Upper lobe of right lung (tissue), 1 donor: ENCODE measurements at regions not wholly inside any gene's neighbourhood (a gene's known extent, or its start where the extent isn't known, plus 50 kb on each side); places are given as distances from the start of the nearest gene placed in this dataset.

Experiments used
- ATAC-seq: fragments of 200-7000 bp; cut with Tn5 transposase; one replicate; pipeline ENCODE4 v1.9.1; 2020; ENCODE audit warnings: mild to moderate bottlenecking, moderate library complexity
- DNase-seq: peaks from one replicate; pipeline ENCODE4 v3.0.0-alpha.2; 2020
- H3K27ac ChIP-seq: fragments of 200-600 bp; one replicate; pipeline ENCODE4 v1.8.0; 2022
- H3K27me3 ChIP-seq: fragments of 200-600 bp; one replicate; pipeline ENCODE4 v1.8.0; 2022; ENCODE audit warnings: mild to moderate bottlenecking
- H3K36me3 ChIP-seq: fragments of 200-600 bp; one replicate; pipeline ENCODE4 v1.8.0; 2022
- H3K4me1 ChIP-seq: fragments of 200-600 bp; one replicate; pipeline ENCODE4 v1.8.0; 2022
- H3K4me3 ChIP-seq: fragments of 200-600 bp; one replicate; pipeline ENCODE4 v1.8.0; 2022; ENCODE audit warnings: mild to moderate bottlenecking
- H3K9me3 ChIP-seq: fragments of 200-600 bp; one replicate; pipeline ENCODE4 v1.8.0; 2022
- CTCF ChIP-seq: fragments of 200-600 bp; IDR thresholded peaks from one replicate; pipeline ENCODE4 v1.8.0; 2022; ENCODE audit warnings: antibody characterized with exemption
- intact Hi-C: fragments of 100-400 bp; cut with DNase I; formaldehyde crosslinking; loops from one replicate; pipeline ENCODE4 v1.11.0; 2022
- donor health status: DM: no; HTN: yes; CAD: no; lungs with severe emphysema.

- Histone ChIP-seq H3K9me3 (no peaks in the 10 kb centered on the region), H3K4me1 (no peaks in the 10 kb centered on the region), H3K36me3 (no peaks in the 10 kb centered on the region), H3K4me3 (no peak overlapping the region), H3K27me3 (no peaks in the 10 kb centered on the region), H3K27ac (no peak overlapping the region)
- DNase-seq (no peak), ATAC-seq (no peak)
- intact Hi-C loops = no loop called here
- TF ChIP-seq CTCF = no peak
These were observed 409.0 kb downstream of the TUSC7 start for GRCh38 chr3:117118604-117119003.

GRCh38 chr3:117120014-117120413 is 410.4 kb downstream of the TUSC7 start:
- no peak overlapping the region for H3K4me3 ChIP-seq
- TF ChIP-seq CTCF = no peak
- H3K9me3 ChIP-seq = no peaks in the 10 kb centered on the region
- H3K4me1 ChIP-seq = no peaks in the 10 kb centered on the region
- H3K27me3 ChIP-seq = no peaks in the 10 kb centered on the region
- intact Hi-C loops = no loop called here
- H3K36me3 ChIP-seq = no peaks in the 10 kb centered on the region
- H3K27ac ChIP-seq = no peak overlapping the region
- ATAC-seq (no peak), DNase-seq (no peak)

GRCh38 chr3:117122609-117123008 is 413.0 kb downstream of the TUSC7 start:
- intact Hi-C loops = no loop called here
- no peaks in the 10 kb centered on the region for H3K4me1 ChIP-seq
- no peaks in the 10 kb centered on the region for H3K9me3 ChIP-seq
- H3K27me3 ChIP-seq = no peaks in the 10 kb centered on the region
- DNase-seq = no peak
- ATAC-seq = no peak
- no peak overlapping the region for H3K4me3 ChIP-seq
- no peak for TF ChIP-seq CTCF
- no peaks in the 10 kb centered on the region for H3K36me3 ChIP-seq
- H3K27ac ChIP-seq = no peak overlapping the region

- ATAC-seq (no peak), DNase-seq (no peak)
- TF ChIP-seq CTCF = no peak
- no peak overlapping the region for H3K4me3 ChIP-seq
- no peaks in the 10 kb centered on the region for H3K27me3 ChIP-seq
- H3K4me1 ChIP-seq = no peaks in the 10 kb centered on the region
- intact Hi-C loops = no loop called here
- H3K27ac ChIP-seq = no peak overlapping the region
- no peaks in the 10 kb centered on the region for H3K9me3 ChIP-seq
- no peaks in the 10 kb centered on the region for H3K36me3 ChIP-seq
These were observed 416.9 kb downstream of the TUSC7 start for GRCh38 chr3:117126460-117126859.

GRCh38 chr3:117126946-117127546 is 417.5 kb downstream of the TUSC7 start:
- TF ChIP-seq CTCF = no peak
- Histone ChIP-seq H3K4me1 (no peaks in the 10 kb centered on the region), H3K27ac (no peak overlapping the region), H3K9me3 (no peaks in the 10 kb centered on the region), H3K27me3 (no peaks in the 10 kb centered on the region), H3K36me3 (no peaks in the 10 kb centered on the region), H3K4me3 (no peak overlapping the region)
- no peak for ATAC-seq
- intact Hi-C loops = no loop called here
- no peak for DNase-seq

GRCh38 chr3:117128133-117128532 is 418.6 kb downstream of the TUSC7 start:
- ATAC-seq (no peak), DNase-seq (no peak)
- intact Hi-C loops = no loop called here
- Histone ChIP-seq H3K4me3 (no peak overlapping the region), H3K27ac (no peak overlapping the region), H3K36me3 (no peaks in the 10 kb centered on the region), H3K9me3 (no peaks in the 10 kb centered on the region), H3K4me1 (no peaks in the 10 kb centered on the region), H3K27me3 (no peaks in the 10 kb centered on the region)
- TF ChIP-seq CTCF = no peak
